ENCODE measurements at regions not wholly inside any gene's neighbourhood (a gene's known extent, or its start where the extent isn't known, plus 50 kb on each side); places are given as distances from the start of the nearest gene placed in this dataset.

DNA sequence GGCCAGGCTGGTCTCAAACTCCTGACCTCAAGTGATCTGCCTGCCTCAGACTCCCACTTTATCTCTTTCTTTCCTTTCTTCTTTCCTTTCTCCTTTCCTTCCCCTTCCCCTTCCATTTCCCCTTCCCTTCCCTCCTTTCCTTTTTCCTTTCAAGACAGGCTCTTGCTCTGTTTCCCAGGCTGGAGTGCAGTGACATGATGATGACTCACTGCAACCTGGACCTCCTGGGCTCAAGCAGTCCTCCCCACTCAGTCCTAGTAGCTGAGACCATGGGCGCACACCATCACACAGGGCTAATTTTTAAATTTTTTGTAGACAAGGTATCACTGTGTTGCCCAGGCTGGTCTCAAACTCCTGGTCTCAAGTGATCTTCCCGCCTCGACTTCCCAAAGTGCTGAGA lies 377.6 kb upstream of the ZFP64 start:
- TF ChIP-seq POLR2A (IDR thresholded peaks at IDR 0.05; ENCODE audit: low read depth, low read length) = no peak
- TF ChIP-seq TAF1 (IDR thresholded peaks at IDR 0.05; ENCODE audit: borderline replicate concordance, low read depth, low read length) = no peak
- TF ChIP-seq POLR2AphosphoS5 (IDR thresholded peaks at IDR 0.05; ENCODE audit: low read depth, low read length) = no peak

All from GM12892 (cell line).